Liver (tissue), 7 donors: ENCODE measurements at regions not wholly inside any gene's neighbourhood (a gene's known extent, or its start where the extent isn't known, plus 50 kb on each side); places are given as distances from the start of the nearest gene placed in this dataset.
"Not testable (repeated sequence)": the region's sequence is repeated elsewhere in the genome, so short reads cannot be mapped to it uniquely, and the experiment has no call there.

Experiments used
- DNase-seq: peaks from one replicate; pipeline ENCODE4 v3.0.0-alpha.2; 2017; ENCODE audit warnings: low spot score
- H3K27ac ChIP-seq, 2 donors: one replicate each; pipeline ENCODE4 v1.7.0; 2013; ENCODE audit warnings: inconsistent platforms in 2 of 2, low read length in 2 of 2, control low read depth in 1 of 2, low read depth in 1 of 2, mild to moderate bottlenecking in 1 of 2
- H3K27me3 ChIP-seq, 4 donors: one replicate each; pipeline versions ENCODE4 v1.6.1 to v1.7.0; 2013; ENCODE audit warnings: low read length in 3 of 4, inconsistent platforms in 1 of 4, mild to moderate bottlenecking in 1 of 4, moderate library complexity in 1 of 4; ENCODE audit not compliant: control insufficient read depth in 4 of 4, insufficient read depth in 4 of 4
- H3K36me3 ChIP-seq, 4 donors: one replicate each; pipeline versions ENCODE4 v1.6.1 to v1.7.0; 2013; ENCODE audit warnings: low read length in 3 of 4, mild to moderate bottlenecking in 3 of 4, low read depth in 1 of 4, moderate library complexity in 1 of 4; ENCODE audit not compliant: control insufficient read depth in 4 of 4, insufficient read depth in 3 of 4
- H3K4me1 ChIP-seq, 4 donors: one replicate each; pipeline versions ENCODE4 v1.6.1 to v1.7.0; 2013; ENCODE audit warnings: low read length in 3 of 4, mild to moderate bottlenecking in 3 of 4, moderate library complexity in 1 of 4; ENCODE audit not compliant: control insufficient read depth in 4 of 4, insufficient read depth in 4 of 4
- H3K4me3 ChIP-seq, 3 donors: one replicate each; pipeline versions ENCODE4 v1.6.1 to v1.7.0; 2013; ENCODE audit warnings: low read length in 3 of 3, control low read depth in 1 of 3, low read depth in 1 of 3, mild to moderate bottlenecking in 1 of 3
- H3K9ac ChIP-seq, 2 donors: one replicate each; pipeline ENCODE4 v1.7.0; 2013; ENCODE audit warnings: low read length in 2 of 2, mild to moderate bottlenecking in 2 of 2, moderate library complexity in 2 of 2, control low read depth in 1 of 2, low read depth in 1 of 2
- H3K9me3 ChIP-seq, 4 donors: one replicate each; pipeline versions ENCODE4 v1.6.1 to v1.7.0; 2013; ENCODE audit warnings: low read length in 3 of 4; ENCODE audit not compliant: control insufficient read depth in 4 of 4
- EGR1 ChIP-seq, 2 donors: IDR thresholded peaks; 2 replicates each; pipeline ENCODE4 v1.6.1; 2016 to 2018; ENCODE audit warnings: antibody characterized with exemption in 2 of 2, low read depth in 2 of 2
- FOXA1 ChIP-seq: IDR thresholded peaks from 2 replicates; pipeline ENCODE4 v1.6.1; 2016; ENCODE audit warnings: antibody characterized with exemption
- GABPA ChIP-seq, 2 donors: IDR thresholded peaks in 1 of 2; conservative IDR thresholded peaks in 1 of 2; 2 replicates each; pipeline ENCODE4 v1.6.1; 2016; ENCODE audit warnings: antibody characterized with exemption in 2 of 2, mild to moderate bottlenecking in 1 of 2, moderate library complexity in 1 of 2
- HNF4A ChIP-seq, 2 donors: conservative IDR thresholded peaks; 2 replicates each; pipeline ENCODE4 v1.6.1; 2016; ENCODE audit warnings: antibody characterized with exemption in 2 of 2, mild to moderate bottlenecking in 2 of 2
- HNF4G ChIP-seq: IDR thresholded peaks from 2 replicates; pipeline ENCODE4 v1.6.1; 2016; ENCODE audit warnings: antibody characterized with exemption
- NR2F2 ChIP-seq: IDR thresholded peaks from 2 replicates; pipeline ENCODE4 v1.6.1; 2016; ENCODE audit warnings: antibody characterized with exemption
- RAD21 ChIP-seq, 2 donors: IDR thresholded peaks; 2 replicates each; pipeline ENCODE4 v1.6.1; 2016; ENCODE audit warnings: antibody characterized with exemption in 2 of 2, mild to moderate bottlenecking in 2 of 2
- RXRA ChIP-seq, 2 donors: IDR thresholded peaks; 2 replicates each; pipeline ENCODE4 v1.6.1; 2017 to 2018; ENCODE audit warnings: antibody characterized with exemption in 2 of 2, mild to moderate bottlenecking in 1 of 2
- SP1 ChIP-seq: IDR thresholded peaks from 2 replicates; pipeline ENCODE4 v1.6.1; 2018; ENCODE audit warnings: antibody characterized with exemption, mild to moderate bottlenecking
- TAF1 ChIP-seq: conservative IDR thresholded peaks from 2 replicates; pipeline ENCODE4 v1.6.1; 2016; ENCODE audit warnings: antibody characterized with exemption, mild to moderate bottlenecking
- YY1 ChIP-seq: IDR thresholded peaks from 2 replicates; pipeline ENCODE4 v1.6.1; 2016; ENCODE audit warnings: antibody characterized with exemption, mild to moderate bottlenecking
- WGBS: extraction: QIAGEN DNeasy Blood & Tissue Kit; methylation state at CpG from one replicate; pipeline ENCODE4 v1.1.7; 2013; 5-methylcytosine and 5-hydroxymethylcytosine counted together
- TF ChIP-seq, protein P1 (sequence below): IDR thresholded peaks from 2 replicates; pipeline ENCODE4 v1.6.1; 2016; ENCODE audit warnings: antibody characterized with exemption, mild to moderate bottlenecking
- TF ChIP-seq, protein P2 (sequence below): IDR thresholded peaks from 2 replicates; pipeline ENCODE4 v1.6.1; 2016; ENCODE audit warnings: antibody characterized with exemption
- TF ChIP-seq, protein P3 (sequence below): IDR thresholded peaks from 2 replicates; pipeline ENCODE4 v1.6.1; 2016; ENCODE audit warnings: antibody characterized with exemption
- TF ChIP-seq, protein P4 (sequence below): IDR thresholded peaks from 2 replicates; pipeline ENCODE4 v1.6.1; 2016; ENCODE audit warnings: antibody characterized with exemption
- donor health status: healthy.
- donor health status: healthy.
- donor health status: healthy.
- donor health status: healthy.

DNA sequence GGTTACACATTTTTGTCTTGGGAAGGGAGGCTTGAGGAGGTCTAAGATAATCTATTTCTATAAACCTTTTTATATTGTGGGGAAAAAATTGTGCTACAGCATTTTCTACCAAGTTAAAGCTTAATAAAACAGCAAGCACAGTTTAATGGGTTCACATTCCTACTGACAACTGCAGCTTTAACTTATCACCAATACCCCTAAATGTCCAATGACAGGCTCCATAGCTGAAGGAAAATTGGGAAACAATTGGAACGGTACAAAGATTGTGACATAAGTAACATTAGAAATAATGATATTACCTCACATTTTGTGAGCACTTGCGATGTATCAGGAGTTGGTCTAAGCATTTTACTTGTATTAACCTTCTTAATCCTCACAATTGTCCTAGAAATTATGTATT lies 79.5 kb upstream of the HAPLN1 start (continued):
- TF ChIP-seq FOXA1 (no peak), SP1 (no peak), TAF1 (no peak), EGR1 (IDR thresholded peaks at IDR 0.05; ENCODE audit: low read depth in 2 of 2) (no peak), NR2F2 (no peak)
- TF ChIP-seq, protein P1, sequence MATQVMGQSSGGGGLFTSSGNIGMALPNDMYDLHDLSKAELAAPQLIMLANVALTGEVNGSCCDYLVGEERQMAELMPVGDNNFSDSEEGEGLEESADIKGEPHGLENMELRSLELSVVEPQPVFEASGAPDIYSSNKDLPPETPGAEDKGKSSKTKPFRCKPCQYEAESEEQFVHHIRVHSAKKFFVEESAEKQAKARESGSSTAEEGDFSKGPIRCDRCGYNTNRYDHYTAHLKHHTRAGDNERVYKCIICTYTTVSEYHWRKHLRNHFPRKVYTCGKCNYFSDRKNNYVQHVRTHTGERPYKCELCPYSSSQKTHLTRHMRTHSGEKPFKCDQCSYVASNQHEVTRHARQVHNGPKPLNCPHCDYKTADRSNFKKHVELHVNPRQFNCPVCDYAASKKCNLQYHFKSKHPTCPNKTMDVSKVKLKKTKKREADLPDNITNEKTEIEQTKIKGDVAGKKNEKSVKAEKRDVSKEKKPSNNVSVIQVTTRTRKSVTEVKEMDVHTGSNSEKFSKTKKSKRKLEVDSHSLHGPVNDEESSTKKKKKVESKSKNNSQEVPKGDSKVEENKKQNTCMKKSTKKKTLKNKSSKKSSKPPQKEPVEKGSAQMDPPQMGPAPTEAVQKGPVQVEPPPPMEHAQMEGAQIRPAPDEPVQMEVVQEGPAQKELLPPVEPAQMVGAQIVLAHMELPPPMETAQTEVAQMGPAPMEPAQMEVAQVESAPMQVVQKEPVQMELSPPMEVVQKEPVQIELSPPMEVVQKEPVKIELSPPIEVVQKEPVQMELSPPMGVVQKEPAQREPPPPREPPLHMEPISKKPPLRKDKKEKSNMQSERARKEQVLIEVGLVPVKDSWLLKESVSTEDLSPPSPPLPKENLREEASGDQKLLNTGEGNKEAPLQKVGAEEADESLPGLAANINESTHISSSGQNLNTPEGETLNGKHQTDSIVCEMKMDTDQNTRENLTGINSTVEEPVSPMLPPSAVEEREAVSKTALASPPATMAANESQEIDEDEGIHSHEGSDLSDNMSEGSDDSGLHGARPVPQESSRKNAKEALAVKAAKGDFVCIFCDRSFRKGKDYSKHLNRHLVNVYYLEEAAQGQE, result no peak

DNA sequence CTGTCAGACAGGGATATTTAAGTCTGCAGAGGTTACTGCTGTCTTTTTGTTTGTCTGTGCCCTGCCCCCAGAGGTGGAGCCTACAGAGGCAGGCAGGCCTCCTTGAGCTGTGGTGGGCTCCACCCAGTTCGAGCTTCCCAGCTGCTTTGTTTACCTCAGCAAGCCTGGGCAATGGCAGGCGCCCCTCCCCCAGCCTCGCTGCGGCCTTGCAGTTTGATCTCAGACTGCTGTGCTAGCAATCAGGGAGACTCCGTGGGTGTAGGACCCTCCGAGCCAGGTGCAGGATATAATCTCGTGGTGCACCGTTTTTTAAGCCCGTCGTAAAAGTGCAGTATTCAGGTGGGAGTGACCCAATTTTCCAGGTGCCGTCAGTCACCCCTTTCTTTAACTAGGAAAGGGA lies 78.4 kb upstream of the HAPLN1 start:
- DNase-seq, H3K4me1 ChIP-seq, H3K36me3 ChIP-seq, H3K9me3 ChIP-seq, H3K9ac ChIP-seq, H3K27ac ChIP-seq, H3K27me3 ChIP-seq, H3K4me3 ChIP-seq: not testable (repeated sequence)
- WGBS, result 70% methylated on average over 10 of the region's 11 CpGs

DNA sequence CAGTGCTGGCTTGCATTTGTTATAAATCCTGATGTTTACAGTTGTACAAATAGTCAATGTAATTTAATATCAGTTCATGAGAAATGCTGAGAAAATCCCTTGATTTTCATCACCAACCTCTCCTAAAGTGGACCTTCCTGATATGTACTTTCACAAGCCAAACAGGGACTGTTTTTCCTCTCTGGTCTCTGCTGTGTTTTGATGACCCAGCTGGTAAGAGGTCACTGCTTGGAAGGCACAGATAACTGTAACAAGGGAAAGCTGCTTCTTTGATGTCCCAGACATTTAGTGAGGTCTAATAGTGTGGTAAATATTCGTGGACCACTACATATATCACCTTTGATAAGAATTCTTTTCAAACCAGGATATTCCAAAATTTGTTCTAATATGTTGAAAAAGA lies 68.7 kb upstream of the HAPLN1 start:
- TF ChIP-seq RAD21 (IDR thresholded peaks at IDR 0.05) (no peak), GABPA (IDR thresholded peaks at IDR 0.05 in 1 of 2, conservative IDR thresholded peaks at IDR 0.05 in 1 of 2) (no peak), YY1 (no peak), RXRA (IDR thresholded peaks at IDR 0.05) (no peak), HNF4G (no peak), TAF1 (no peak), HNF4A (conservative IDR thresholded peaks at IDR 0.05) (no peak), FOXA1 (no peak)
- TF ChIP-seq, protein P2, sequence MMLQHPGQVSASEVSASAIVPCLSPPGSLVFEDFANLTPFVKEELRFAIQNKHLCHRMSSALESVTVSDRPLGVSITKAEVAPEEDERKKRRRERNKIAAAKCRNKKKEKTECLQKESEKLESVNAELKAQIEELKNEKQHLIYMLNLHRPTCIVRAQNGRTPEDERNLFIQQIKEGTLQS, result no peak
- TF ChIP-seq, protein P3, sequence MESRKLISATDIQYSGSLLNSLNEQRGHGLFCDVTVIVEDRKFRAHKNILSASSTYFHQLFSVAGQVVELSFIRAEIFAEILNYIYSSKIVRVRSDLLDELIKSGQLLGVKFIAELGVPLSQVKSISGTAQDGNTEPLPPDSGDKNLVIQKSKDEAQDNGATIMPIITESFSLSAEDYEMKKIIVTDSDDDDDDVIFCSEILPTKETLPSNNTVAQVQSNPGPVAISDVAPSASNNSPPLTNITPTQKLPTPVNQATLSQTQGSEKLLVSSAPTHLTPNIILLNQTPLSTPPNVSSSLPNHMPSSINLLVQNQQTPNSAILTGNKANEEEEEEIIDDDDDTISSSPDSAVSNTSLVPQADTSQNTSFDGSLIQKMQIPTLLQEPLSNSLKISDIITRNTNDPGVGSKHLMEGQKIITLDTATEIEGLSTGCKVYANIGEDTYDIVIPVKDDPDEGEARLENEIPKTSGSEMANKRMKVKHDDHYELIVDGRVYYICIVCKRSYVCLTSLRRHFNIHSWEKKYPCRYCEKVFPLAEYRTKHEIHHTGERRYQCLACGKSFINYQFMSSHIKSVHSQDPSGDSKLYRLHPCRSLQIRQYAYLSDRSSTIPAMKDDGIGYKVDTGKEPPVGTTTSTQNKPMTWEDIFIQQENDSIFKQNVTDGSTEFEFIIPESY, result no peak
- TF ChIP-seq, protein P4, sequence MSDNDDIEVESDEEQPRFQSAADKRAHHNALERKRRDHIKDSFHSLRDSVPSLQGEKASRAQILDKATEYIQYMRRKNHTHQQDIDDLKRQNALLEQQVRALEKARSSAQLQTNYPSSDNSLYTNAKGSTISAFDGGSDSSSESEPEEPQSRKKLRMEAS, result no peak
- Histone ChIP-seq H3K4me3 (no peak overlapping the region), H3K27me3 (no peaks in the 10 kb centered on the region), H3K36me3 (no peaks in the 10 kb centered on the region), H3K27ac (no peak overlapping the region), H3K9me3 (no peaks in the 10 kb centered on the region), H3K4me1 (no peaks in the 10 kb centered on the region), H3K9ac (no peak overlapping the region)
- DNase-seq, result no peak
- WGBS, result 16% methylated on average over 1 of the region's 1 CpG
